Central memory CD8-positive, alpha-beta T cell (primary cell): ENCODE measurements at regions not wholly inside any gene's neighbourhood (a gene's known extent, or its start where the extent isn't known, plus 50 kb on each side); places are given as distances from the start of the nearest gene placed in this dataset.
"Not testable (repeated sequence)": the region's sequence is repeated elsewhere in the genome, so short reads cannot be mapped to it uniquely, and the experiment has no call there.

Experiments
- ATAC-seq: fragments of 150-1000 bp; cut with Tn5 transposase; replicated peaks from 2 replicates; pipeline ENCODE4 v1.10.0; 2022; ENCODE audit warnings: mild to moderate bottlenecking, moderate FRiP score, moderate number of reproducible peaks; ENCODE audit not compliant: poor library complexity, severe bottlenecking; ENCODE audit errors: extremely low read depth
- DNase-seq, 2 donors: peaks; one replicate each; pipeline ENCODE4 v3.0.0; 2021; ENCODE audit warnings: low spot score in 2 of 2
- H3K27ac Mint-ChIP-seq: one replicate; pipeline ENCODE4 v1.8.0; 2022; ENCODE audit warnings: low read depth, mild to moderate bottlenecking, moderate library complexity, mixed read lengths
- H3K27me3 Mint-ChIP-seq: one replicate; pipeline ENCODE4 v1.8.0; 2022; ENCODE audit warnings: mixed read lengths
- H3K36me3 Mint-ChIP-seq: one replicate; pipeline ENCODE4 v1.8.0; 2022; ENCODE audit warnings: mild to moderate bottlenecking, moderate library complexity, mixed read lengths; ENCODE audit not compliant: insufficient read depth
- H3K4me1 Mint-ChIP-seq: one replicate; pipeline ENCODE4 v1.8.0; 2022; ENCODE audit warnings: mixed read lengths
- H3K4me3 Mint-ChIP-seq: one replicate; pipeline ENCODE4 v1.8.0; 2022; ENCODE audit warnings: mild to moderate bottlenecking, moderate library complexity, mixed read lengths
- H3K9me3 Mint-ChIP-seq: one replicate; pipeline ENCODE4 v1.8.0; 2022; ENCODE audit warnings: mixed read lengths

GRCh38 chr20:47934761-47935160, 149.5 kb upstream of the SULF2 start:
- Mint-ChIP-seq H3K27ac (no peak overlapping the region), H3K4me3 (no peak overlapping the region), H3K4me1 (no peaks in the 10 kb centered on the region), H3K36me3 (no peaks in the 10 kb centered on the region), H3K27me3 (peaks cover 57% of the 10 kb centered on the region), H3K9me3 (no peaks in the 10 kb centered on the region)
- no peak for DNase-seq
- no peak for ATAC-seq

- H3K27me3 Mint-ChIP-seq: peaks cover 37% of the 10 kb centered on the region
- H3K27ac Mint-ChIP-seq: no peak overlapping the region
- H3K9me3 Mint-ChIP-seq: no peaks in the 10 kb centered on the region
- no peaks in the 10 kb centered on the region for H3K36me3 Mint-ChIP-seq
- H3K4me1 Mint-ChIP-seq: no peaks in the 10 kb centered on the region
- DNase-seq (no peak), ATAC-seq (no peak)
- no peak overlapping the region for H3K4me3 Mint-ChIP-seq
Observed at GRCh38 chr20:47931443-47931842, 146.2 kb upstream of the SULF2 start.

GRCh38 chr20:47931002-47931401, 145.7 kb upstream of the SULF2 start:
- no peak for ATAC-seq
- Mint-ChIP-seq H3K4me3 (no peak overlapping the region), H3K4me1 (no peaks in the 10 kb centered on the region)

GRCh38 chr20:47929368-47930115, 144.3 kb upstream of the SULF2 start:
- no peak for ATAC-seq
- DNase-seq: no peak
- H3K27me3 Mint-ChIP-seq: peaks cover 36% of the 10 kb centered on the region
- H3K4me1 Mint-ChIP-seq: no peaks in the 10 kb centered on the region
- H3K4me3 Mint-ChIP-seq: no peak overlapping the region
- no peaks in the 10 kb centered on the region for H3K36me3 Mint-ChIP-seq
- H3K9me3 Mint-ChIP-seq: no peaks in the 10 kb centered on the region
- H3K27ac Mint-ChIP-seq: no peak overlapping the region

More at GRCh38 chr20:47931002-47931401, 145.7 kb upstream of the SULF2 start:
- no peak for DNase-seq
- Mint-ChIP-seq H3K27ac (no peak overlapping the region), H3K27me3 (peaks cover 36% of the 10 kb centered on the region), H3K36me3 (no peaks in the 10 kb centered on the region), H3K9me3 (no peaks in the 10 kb centered on the region)

GRCh38 chr20:47927944-47928343, 142.7 kb upstream of the SULF2 start:
- Mint-ChIP-seq H3K36me3 (no peaks in the 10 kb centered on the region), H3K4me3 (no peak overlapping the region), H3K9me3 (no peaks in the 10 kb centered on the region), H3K27me3 (peaks cover 38% of the 10 kb centered on the region), H3K4me1 (no peaks in the 10 kb centered on the region), H3K27ac (no peak overlapping the region)
- ATAC-seq (no peak), DNase-seq (no peak)

- Mint-ChIP-seq H3K9me3 (no peaks in the 10 kb centered on the region), H3K36me3 (no peaks in the 10 kb centered on the region), H3K4me3 (no peak overlapping the region), H3K27me3 (peaks cover 44% of the 10 kb centered on the region), H3K27ac (no peak overlapping the region), H3K4me1 (no peaks in the 10 kb centered on the region)
- DNase-seq (no peak), ATAC-seq (no peak)
Observed at GRCh38 chr20:47927385-47927851, 142.1 kb upstream of the SULF2 start.

GRCh38 chr20:47926731-47927130, 141.4 kb upstream of the SULF2 start:
- no peaks in the 10 kb centered on the region for H3K9me3 Mint-ChIP-seq
- no peak overlapping the region for H3K27ac Mint-ChIP-seq
- no peaks in the 10 kb centered on the region for H3K4me1 Mint-ChIP-seq
- no peak overlapping the region for H3K4me3 Mint-ChIP-seq
- peaks cover 47% of the 10 kb centered on the region for H3K27me3 Mint-ChIP-seq
- DNase-seq: no peak
- no peak for ATAC-seq
- H3K36me3 Mint-ChIP-seq: no peaks in the 10 kb centered on the region

- H3K36me3 Mint-ChIP-seq: no peaks in the 10 kb centered on the region
Observed at GRCh38 chr20:47925593-47925992, 140.3 kb upstream of the SULF2 start.

GRCh38 chr20:47922269-47922668, 137.0 kb upstream of the SULF2 start:
- DNase-seq: no peak
- peaks cover 64% of the 10 kb centered on the region for H3K27me3 Mint-ChIP-seq
- no peak overlapping the region for H3K4me3 Mint-ChIP-seq
- no peak overlapping the region for H3K27ac Mint-ChIP-seq
- no peak for ATAC-seq
- H3K4me1 Mint-ChIP-seq: no peaks in the 10 kb centered on the region
- H3K9me3 Mint-ChIP-seq: peaks cover 6% of the 10 kb centered on the region
- H3K36me3 Mint-ChIP-seq: no peaks in the 10 kb centered on the region

More at GRCh38 chr20:47925593-47925992, 140.3 kb upstream of the SULF2 start:
- ATAC-seq: no peak
- H3K4me3 Mint-ChIP-seq: no peak overlapping the region
- H3K4me1 Mint-ChIP-seq: no peaks in the 10 kb centered on the region
- H3K27ac Mint-ChIP-seq: no peak overlapping the region
- DNase-seq: no peak
- peaks cover 56% of the 10 kb centered on the region for H3K27me3 Mint-ChIP-seq
- no peaks in the 10 kb centered on the region for H3K9me3 Mint-ChIP-seq

GRCh38 chr20:47921829-47922228, 136.5 kb upstream of the SULF2 start:
- not testable (repeated sequence) for DNase-seq, H3K27ac Mint-ChIP-seq
- peaks cover 64% of the 10 kb centered on the region for H3K27me3 Mint-ChIP-seq

GRCh38 chr20:47921408-47921807, 136.1 kb upstream of the SULF2 start:
- H3K36me3 Mint-ChIP-seq: no peaks in the 10 kb centered on the region
- DNase-seq (no peak), ATAC-seq (no peak)
- H3K27ac Mint-ChIP-seq: no peak overlapping the region
- H3K27me3 Mint-ChIP-seq: peaks cover 68% of the 10 kb centered on the region
- H3K4me1 Mint-ChIP-seq: no peaks in the 10 kb centered on the region
- H3K4me3 Mint-ChIP-seq: no peak overlapping the region
- peaks cover 10% of the 10 kb centered on the region for H3K9me3 Mint-ChIP-seq

More at GRCh38 chr20:47921829-47922228, 136.5 kb upstream of the SULF2 start:
- H3K4me1 Mint-ChIP-seq, H3K4me3 Mint-ChIP-seq, H3K9me3 Mint-ChIP-seq, ATAC-seq, H3K36me3 Mint-ChIP-seq: not testable (repeated sequence)

GRCh38 chr20:47917549-47918070, 132.3 kb upstream of the SULF2 start:
- H3K27me3 Mint-ChIP-seq: peaks cover 63% of the 10 kb centered on the region
- no peaks in the 10 kb centered on the region for H3K4me1 Mint-ChIP-seq
- H3K36me3 Mint-ChIP-seq: no peaks in the 10 kb centered on the region
- ATAC-seq (no peak), DNase-seq (no peak)
- H3K27ac Mint-ChIP-seq: no peak overlapping the region
- no peak overlapping the region for H3K4me3 Mint-ChIP-seq
- peaks cover 10% of the 10 kb centered on the region for H3K9me3 Mint-ChIP-seq

- Mint-ChIP-seq H3K4me3 (no peak overlapping the region), H3K4me1 (no peaks in the 10 kb centered on the region), H3K36me3 (no peaks in the 10 kb centered on the region), H3K9me3 (peaks cover 10% of the 10 kb centered on the region), H3K27ac (no peak overlapping the region), H3K27me3 (peaks cover 66% of the 10 kb centered on the region)
- DNase-seq (no peak), ATAC-seq (no peak)
Observed at GRCh38 chr20:47915495-47915894, 130.2 kb upstream of the SULF2 start.
